H4 (cell line): ENCODE measurements at regions not wholly inside any gene's neighbourhood (a gene's known extent, or its start where the extent isn't known, plus 50 kb on each side); places are given as distances from the start of the nearest gene placed in this dataset.
A peak's percentile ranks its signal among the peaks of the same experiment; 100 is the strongest.
"Not testable (repeated sequence)": the region's sequence is repeated elsewhere in the genome, so short reads cannot be mapped to it uniquely, and the experiment has no call there.

ENCODE experiments used
- DNase-seq: peaks from one replicate; pipeline ENCODE4 v3.0.0-alpha.2; 2015; ENCODE audit warnings: low spot score

DNA sequence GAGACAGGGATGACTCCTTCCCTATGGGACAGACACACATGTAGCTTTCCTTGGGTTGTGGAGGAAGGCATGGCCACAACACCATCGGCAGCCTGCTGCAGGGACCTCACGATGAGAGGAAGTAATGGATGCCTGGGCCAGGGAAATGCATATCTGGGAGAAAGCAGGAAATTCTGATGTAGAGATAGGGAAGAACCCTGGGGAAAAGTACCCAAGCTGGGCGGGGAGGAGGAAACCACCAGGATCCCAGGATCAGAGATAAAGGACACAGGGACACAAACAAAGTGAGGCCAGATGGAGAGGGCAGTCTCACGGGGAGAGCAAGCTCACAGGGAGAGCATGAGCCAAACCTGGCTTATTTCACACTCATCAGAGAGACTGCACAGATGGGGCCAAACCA lies 294.7 kb upstream of the TEKT4 start:
- DNase-seq = not testable (repeated sequence)

DNA sequence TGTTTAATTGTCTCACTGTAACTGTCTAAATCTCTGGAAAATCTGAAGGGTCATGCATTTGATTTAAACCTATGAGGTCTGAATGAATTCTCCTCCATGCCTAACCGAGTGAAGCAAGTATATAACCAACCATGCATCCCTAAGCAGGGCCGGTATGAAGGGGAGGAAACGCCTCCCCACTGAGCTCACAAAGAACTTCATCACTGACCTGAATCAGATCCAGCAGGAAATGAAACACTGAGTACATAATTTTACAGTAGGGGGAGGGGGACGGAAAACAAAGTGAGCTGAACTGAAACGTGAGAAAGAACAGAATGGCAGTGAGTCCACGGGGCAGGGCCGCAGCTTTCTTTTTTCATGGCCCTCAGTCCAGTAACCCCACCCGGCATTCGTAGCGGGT lies 294.1 kb upstream of the TEKT4 start:
- DNase-seq = peak; percentile 51

DNA sequence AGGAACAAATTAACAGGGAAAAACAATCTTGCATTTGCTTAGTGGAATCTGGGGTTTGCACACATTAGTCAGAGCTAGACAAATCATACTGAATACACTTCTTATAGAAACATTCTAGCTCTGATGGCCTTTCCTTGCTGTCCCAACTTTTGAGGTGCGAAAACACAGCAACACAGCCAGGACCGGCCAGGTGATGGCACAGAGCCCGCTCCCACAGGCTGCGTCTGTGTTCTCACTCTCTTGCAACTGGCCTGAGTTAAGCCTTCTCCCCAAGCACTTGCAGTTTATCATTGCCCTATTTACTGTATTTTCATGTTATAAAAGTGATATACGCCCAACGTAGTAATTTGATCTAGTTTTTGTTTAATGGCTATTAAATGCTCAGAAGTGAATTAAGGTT lies 292.0 kb upstream of the TEKT4 start:
- DNase-seq = not testable (repeated sequence)

DNA sequence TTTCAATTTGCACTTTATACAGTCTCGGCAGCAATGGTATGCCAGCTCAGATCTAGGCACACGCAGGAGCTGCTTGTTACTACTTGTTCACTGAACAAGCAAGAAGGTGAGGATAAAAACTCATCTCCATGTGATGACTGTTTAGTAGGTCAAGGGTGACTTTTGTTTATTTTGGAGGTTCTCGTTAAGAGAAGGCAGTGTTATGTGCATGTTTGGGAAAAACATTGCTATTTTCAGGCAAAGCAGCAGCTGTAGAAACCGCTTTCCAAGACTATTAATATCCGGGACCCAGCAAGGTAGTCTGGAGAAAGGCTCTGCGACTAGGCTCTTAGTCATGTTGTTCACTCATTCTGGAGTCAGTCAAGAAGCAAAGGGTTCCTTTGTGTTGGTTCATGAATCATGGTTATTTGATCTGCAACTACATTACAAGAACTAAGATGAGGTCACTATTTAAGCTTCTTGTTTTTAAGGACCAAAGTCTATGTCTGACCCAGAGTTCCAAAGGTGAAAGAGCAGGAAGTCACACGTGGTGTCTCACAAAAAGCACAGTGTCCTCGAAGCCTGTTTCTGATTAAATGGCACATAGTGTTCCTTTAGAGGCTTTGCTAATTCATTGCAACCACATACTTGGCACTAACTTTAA lies 288.0 kb upstream of the TEKT4 start:
- not testable (repeated sequence) for DNase-seq

DNA sequence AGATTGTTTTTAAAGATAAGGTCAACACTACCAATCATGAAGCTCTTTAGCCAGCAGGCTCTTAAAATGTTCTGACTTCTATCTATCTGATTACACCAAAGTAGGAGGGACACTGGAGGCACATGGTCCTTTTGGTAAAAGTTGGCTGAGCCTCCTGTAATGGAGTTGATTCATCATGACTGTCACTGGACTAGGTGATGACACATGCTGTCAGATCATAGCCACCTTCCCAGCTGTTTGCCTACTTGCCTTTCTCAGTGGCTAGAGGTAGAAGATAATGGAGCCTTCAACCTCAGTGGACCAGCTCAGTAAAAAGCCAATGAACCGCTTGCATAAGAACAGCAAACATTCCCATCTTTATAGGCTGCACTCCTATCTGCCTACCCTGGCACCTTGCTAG lies 286.7 kb upstream of the TEKT4 start:
- DNase-seq = not testable (repeated sequence)

DNA sequence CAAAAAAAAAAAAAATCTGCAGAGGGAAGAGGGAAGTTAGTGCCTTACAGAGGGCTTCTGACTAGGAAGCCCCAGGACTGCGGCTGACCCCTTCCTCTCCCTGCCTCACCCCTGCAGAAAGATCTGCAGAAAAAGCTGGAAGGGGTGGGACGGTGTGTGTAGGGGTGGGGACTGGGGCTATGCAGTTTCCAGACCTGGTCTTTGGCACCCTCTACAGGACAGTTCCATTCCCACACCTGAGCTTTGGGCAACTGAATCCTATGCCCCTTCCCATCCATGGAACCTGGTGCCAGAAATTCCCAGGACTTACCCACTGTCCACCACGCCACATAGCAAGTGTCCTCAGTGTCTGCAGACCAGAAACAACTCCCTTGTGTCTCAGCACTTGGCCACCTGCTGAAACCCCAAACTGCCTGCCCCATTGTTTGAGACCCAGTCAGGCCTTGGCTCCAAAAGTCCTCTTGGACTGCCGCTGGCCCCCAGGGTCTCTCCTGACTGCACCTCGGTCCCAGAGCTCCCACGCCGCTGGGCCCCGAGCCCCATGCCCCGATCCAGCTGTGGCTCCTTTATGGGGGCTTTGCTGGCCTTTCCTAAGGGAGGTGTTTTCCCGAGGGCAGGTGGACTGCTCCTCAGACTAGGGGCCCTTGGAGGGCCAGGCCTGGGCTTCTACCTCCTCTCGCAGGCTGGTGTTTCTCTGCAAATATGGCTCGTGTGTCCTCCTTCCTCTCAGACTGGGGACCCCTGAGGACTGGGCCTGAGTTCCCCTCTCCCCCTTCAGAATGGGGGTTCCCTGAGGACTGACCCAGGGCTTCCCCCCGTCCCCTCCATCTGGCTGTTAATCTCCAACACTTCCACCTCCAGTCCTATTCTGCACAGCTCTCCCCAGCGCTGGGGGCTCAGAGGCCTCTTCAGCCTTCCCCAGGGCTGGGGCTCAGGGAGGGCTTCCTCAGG lies 284.9 kb upstream of the TEKT4 start:
- DNase-seq = peak; percentile 11

DNA sequence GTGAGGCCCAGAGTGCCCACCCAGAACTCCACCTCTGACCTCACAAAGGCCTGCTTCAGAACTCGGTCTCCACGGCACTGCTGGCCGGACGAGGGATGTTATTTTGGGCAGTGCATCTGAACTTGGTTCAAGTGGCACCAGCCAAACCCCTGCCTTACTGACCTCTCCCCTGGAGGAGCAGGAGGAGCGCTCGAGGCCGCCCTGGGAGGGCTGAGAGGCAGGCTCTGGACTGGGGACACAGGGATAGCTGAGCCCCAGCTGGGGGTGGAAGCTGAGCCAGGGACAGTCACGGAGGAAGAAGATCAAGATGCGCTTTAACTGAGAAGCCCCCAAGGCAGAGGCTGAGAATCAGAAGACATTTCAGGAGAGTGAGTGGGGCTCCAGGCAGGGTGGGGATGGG lies 284.2 kb upstream of the TEKT4 start:
- not testable (repeated sequence) for DNase-seq

DNA sequence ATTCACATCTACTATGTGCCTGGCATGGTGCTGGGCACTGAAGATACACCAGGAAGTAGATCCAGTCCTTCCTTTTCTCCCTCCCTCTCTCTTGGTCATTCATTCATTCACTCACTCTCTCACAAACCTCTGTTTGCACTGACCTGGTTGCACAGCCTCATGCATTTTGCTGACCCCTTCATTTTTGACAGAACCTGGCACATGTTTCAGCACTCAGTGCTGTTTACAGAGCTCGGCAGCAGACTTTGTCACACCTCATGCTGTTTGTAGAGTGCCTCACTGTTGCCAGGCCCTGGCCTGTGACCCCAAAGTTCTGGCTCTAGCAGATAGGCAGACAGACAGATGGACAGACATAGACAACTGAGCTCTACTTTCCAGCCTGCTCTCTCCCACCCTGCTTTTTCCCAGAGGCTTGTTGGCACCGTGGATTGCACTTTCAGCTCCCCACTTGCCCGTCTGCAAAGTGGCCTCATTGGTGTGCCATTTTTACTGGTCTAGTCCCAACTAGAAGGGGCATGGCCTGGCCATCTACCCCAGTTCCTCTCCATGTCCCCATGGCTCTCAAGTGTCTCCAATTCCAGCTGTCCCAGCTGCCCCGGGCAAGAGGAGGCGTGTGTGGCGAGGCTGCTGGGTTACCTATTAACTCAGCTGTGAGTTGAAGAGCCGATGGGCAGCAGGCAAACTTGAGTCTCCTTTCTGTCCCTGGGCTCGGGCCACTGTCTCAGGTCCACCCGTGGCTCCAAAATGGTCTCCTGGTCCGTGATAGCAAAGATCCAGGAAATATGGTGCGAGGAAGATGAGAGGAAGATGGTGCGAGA lies 277.0 kb upstream of the TEKT4 start:
- DNase-seq = not testable (repeated sequence)

DNA sequence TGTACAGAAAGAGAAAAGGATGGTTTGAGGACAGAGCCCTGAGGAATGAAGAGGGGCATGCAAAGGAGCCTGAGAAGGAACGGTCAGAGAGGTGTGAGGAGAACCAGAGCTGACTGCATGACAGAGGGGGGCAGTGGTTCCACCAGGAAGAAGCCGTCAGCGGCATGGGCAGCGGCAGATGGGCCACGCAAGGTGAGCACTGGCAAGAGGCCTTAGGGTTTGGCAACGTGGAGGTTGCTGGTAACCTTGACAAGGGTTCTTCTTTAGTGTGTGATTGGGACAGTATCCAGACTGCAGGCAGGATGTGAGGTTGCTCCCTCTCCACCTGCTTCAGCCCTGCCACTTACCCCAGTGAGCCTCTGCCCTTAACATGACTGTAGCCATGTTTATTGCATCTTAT lies 275.3 kb upstream of the TEKT4 start:
- not testable (repeated sequence) for DNase-seq

DNA sequence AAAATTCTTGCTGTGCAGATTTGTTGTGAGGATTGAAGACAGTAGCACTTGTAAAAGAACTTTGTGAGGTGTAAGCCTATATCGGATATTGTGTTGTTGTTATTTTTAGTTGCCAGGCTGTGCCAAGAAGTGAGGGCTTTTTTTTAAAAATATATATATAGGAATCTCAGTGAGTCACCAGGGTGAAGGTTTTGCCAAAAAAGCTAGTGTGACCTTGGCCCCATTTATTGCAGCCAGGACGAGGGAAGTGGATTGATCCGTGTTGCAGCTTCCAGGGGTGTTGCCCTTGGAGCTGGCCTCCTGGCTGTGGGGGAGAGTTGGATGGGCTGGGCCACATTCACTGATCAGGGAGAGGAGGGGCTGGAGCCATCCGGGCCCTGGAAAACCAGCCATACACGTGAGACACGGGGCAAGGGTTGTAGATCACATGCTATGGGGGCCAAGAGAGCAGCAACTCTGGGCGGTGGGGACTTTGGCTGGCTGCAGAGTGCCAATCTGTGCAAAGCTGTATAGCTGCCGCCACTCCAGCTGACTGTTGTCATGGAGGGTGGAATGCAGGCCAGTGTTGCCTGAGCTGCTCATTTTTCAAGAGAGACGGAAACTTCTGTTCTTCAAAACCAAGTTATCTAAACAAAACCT lies 273.0 kb upstream of the TEKT4 start:
- not testable (repeated sequence) for DNase-seq

DNA sequence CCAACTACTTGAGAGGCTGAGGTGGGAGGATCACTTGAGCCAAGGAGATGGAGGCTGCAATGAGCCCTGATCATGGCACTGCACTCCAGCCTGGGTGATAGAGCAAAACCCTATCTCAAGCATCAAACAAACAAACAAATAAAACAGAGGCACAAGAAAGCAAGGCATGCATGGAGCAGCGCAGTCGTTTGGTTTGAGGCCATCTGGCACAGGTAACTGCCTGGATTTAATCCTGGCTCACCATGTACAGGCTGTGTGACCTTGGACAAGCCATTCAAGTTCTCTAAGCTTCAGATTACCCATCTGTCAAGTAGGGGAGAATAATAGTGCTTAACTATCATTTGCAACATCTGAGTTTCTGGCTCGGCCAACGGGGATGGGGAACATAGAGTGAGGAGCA lies 270.3 kb upstream of the TEKT4 start:
- DNase-seq = not testable (repeated sequence)

DNA sequence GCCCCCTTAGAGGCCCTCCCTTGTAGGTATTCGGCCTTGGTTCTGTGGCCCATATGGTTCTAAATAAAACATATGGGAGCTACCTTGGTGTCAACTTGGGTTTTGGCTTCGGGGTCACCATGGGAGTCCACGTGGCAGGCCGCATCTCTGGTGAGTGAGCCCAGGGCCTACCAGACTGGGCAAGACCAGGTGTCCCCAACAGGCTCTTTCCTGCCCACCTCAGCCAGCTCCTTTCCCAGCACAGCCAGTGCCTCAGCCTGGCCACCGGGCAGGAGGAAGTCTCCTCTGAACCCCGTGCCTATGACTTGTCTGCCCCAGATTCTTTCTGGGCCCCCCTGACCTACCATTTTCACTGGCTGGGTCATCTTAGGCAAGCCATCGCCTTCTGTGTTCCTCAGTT lies 268.8 kb upstream of the TEKT4 start:
- no peak for DNase-seq

DNA sequence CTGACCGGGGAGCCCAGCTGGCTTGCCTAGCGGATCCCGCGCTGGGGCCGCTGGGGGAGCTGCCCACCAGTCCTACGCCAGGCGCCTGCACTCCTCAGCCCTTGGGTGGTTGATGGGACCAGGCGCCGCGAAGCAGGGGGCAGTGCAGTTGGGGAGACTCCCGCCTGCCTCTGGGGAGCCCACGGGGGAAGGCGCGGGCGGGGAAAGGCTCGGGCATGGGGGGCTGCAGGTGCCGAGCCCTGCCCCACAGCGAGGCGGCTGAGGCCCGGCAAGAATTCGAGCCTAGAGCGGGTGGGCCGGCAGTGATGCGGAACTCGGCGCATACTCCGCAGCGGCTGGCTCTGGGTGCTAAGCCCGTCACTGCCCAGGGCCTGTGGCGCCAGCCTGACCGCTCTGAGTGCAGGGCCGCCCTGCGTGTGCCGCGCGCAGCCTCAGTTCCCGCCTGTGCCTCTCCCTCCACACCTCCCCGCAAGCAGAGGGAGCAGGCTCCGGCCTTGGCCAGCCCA lies 249.1 kb upstream of the TEKT4 start:
- no peak for DNase-seq

DNA sequence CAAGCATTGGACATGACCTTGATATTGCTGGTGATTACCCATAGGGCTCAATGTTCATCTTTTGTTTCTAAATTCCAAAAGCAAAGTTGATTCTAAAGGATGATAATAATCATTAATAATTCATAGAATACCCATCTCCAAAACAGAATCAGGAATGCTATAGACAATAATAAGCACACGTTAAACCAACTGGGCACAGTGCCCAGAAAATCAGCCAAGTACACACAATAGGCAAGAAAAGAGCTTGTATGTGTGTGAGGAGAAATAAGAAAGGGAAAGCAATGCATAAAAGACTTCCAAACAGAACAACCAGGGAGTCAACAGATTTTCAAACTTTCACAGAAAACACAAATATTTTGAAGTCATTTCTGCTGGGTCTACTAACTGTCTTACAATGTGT lies 242.3 kb upstream of the TEKT4 start:
- not testable (repeated sequence) for DNase-seq

DNA sequence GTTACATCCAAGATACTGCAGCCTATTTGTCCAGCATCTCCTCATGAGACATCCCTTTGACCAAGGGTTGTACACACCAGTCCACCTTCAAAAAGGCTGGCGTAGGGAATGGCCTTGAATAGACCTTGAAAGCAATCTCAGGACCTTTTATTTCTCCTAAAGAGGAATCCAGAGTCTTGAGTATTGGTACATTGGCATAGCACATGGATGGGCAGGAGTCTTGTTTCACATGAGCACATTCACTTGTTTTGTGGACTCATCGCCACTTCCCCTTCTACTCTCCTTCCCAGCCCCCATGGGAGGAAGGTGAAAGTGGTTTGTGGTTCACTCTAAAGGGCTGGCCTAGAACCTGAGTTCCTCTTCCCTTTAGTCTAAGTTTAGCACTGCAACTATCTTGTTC lies 229.8 kb upstream of the TEKT4 start:
- not testable (repeated sequence) for DNase-seq

DNA sequence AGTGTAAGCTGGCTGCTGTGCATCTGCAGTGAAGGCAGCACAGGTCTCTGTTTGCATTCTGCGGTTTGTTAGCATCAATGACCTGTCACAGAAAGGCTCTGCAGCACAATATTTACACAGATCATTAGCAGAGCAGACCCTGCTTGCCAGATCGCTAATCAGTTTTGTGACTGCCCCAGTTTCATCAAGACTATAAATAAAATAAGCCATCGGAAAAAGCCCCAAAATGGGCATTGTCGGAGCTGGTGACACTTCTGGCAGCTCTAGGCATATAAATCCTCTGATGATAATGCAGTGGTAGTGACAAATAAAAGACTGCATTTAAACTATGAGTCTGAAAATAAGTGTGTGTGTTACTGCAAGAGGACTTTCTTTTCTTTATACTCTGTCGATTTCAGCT lies 219.1 kb upstream of the TEKT4 start:
- DNase-seq = not testable (repeated sequence)

DNA sequence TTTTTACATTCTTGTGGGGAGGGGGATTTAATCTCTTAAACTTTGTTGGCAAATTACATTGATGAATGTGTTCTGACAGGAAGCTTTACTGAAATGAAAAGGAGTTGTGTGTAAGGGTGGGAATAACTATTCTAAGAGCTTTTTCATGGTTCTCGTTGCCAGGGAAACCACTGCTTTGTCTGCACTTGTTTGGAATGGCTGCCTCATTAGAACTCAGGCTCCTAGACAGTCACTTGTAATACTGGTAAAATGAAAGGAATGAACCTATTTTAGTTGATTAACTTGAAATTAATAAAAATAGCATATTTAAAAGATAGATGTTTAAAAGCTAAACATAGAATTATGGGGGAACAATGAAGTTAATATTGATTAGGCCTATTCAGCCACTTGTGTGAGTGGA lies 201.4 kb upstream of the TEKT4 start:
- not testable (repeated sequence) for DNase-seq

DNA sequence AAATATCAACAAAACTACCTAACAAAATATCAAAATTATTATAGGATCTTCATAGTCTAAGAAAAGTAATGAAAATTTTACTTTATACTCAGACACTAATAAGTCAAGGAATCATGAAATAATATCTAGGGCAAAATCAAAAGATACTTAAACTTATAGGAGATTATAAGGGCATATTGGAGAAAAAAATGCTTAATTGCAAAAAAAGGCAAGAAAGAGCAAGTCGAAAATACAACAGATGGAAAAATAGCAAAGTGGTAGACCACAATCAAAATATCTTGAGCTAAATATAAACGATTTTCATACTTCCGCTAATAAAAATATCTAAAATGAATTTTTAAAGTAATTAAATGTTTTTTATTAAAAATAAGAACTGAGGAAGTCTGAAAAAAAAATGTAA lies 177.0 kb upstream of the TEKT4 start:
- not testable (repeated sequence) for DNase-seq

DNA sequence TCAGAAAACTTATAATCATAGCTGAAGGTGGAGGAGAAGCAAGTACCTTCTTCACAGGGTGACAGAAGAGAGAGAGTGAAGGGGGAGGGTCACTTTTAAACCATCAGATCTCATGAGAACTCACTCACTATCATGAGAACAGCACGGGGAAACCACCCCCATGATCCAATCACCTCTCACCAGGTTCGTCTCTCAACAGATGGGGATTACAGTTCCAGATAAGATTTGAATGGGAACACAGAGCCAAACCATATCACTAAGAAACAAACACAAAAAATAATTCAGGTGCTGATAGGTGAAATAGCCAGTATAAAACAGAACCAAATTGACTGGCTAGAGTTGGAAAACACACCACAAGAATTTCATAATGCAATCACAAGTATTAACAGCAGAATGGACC lies 162.2 kb upstream of the TEKT4 start:
- not testable (repeated sequence) for DNase-seq

DNA sequence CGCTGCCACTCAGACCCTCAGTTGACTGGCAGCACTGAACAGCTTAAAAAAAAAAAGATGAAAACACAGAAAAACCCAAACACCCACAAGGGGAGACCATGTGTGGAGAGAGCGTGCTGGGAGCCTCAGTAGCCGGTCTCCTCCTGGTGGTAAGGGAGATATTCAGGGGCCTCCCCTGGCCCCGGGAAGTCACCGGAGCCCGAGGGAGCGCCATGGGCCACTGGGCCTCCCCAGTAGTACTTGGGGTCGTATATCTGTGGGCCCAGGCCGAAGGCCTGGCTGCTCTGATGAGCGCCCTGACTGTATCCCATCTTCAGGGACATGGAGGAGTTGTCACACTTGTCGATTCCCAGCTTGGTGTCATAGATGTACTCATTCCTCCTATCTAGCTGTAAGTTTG lies 145.7 kb upstream of the TEKT4 start:
- DNase-seq = no peak

DNA sequence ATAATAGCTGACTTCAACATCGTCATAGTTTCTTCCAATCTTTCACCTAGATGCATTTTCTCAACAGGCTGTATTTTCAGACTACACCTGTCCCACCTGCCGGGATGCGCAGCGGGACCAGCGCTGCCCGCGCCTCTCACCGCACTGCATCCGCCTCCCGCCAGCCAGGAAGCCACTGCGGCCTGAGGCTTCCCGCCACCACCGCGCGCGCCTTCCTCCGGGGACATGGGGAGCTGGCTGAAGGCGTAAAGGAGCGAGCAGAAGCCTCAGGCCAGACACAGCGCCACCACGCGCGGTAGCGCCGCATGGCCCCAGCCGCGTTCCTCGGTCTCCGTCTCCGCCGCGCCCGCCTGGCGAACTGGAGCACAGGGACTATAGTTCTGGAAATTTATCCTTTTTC lies 135.7 kb upstream of the TEKT4 start:
- not testable (repeated sequence) for DNase-seq
